ENCODE measurements at regions not wholly inside any gene's neighbourhood (a gene's known extent, or its start where the extent isn't known, plus 50 kb on each side); places are given as distances from the start of the nearest gene placed in this dataset.

- TF ChIP-seq CTCF (conservative IDR thresholded peaks at IDR 0.05; ENCODE audit: low read depth, low read length) (no peak), EZH2phosphoT487 (IDR thresholded peaks at IDR 0.05; ENCODE audit: borderline replicate concordance, low read length) (no peak)
These were observed 109.8 kb upstream of the ALK start for GRCh38 chr2:30031184-30031583.

Data from PC-3 (cell line).